HUES48 (cell line): ENCODE measurements at regions not wholly inside any gene's neighbourhood (a gene's known extent, or its start where the extent isn't known, plus 50 kb on each side); places are given as distances from the start of the nearest gene placed in this dataset.

Experiments
- H3K27ac ChIP-seq: one replicate; pipeline ENCODE4 v1.7.0; 2013; ENCODE audit warnings: low read depth, low read length, inconsistent platforms
- H3K27me3 ChIP-seq: 2 replicates; pipeline ENCODE4 v1.6.1; 2013; ENCODE audit warnings: mild to moderate bottlenecking, low read length; ENCODE audit not compliant: control insufficient read depth, insufficient read depth
- H3K36me3 ChIP-seq: 2 replicates; pipeline ENCODE4 v1.6.1; 2013; ENCODE audit warnings: low read length; ENCODE audit not compliant: control insufficient read depth, insufficient read depth
- H3K4me1 ChIP-seq: 2 replicates; pipeline ENCODE4 v1.6.1; 2013; ENCODE audit warnings: mild to moderate bottlenecking, low read length; ENCODE audit not compliant: control insufficient read depth, insufficient read depth
- H3K4me3 ChIP-seq: 2 replicates; pipeline ENCODE4 v1.5.1; 2013; ENCODE audit warnings: mild to moderate bottlenecking, low read depth, low read length
- H3K9ac ChIP-seq: 2 replicates; pipeline ENCODE4 v1.6.1; 2013; ENCODE audit warnings: mild to moderate bottlenecking, low read depth, low read length, moderate library complexity
- H3K9me3 ChIP-seq: 2 replicates; pipeline ENCODE4 v1.6.1; 2013; ENCODE audit warnings: low read length; ENCODE audit not compliant: control insufficient read depth, insufficient read depth

GRCh38 chr6:79307321-79308036 is 73.0 kb upstream of the HMGN3 start:
- no peak overlapping the region for H3K27ac ChIP-seq

DNA sequence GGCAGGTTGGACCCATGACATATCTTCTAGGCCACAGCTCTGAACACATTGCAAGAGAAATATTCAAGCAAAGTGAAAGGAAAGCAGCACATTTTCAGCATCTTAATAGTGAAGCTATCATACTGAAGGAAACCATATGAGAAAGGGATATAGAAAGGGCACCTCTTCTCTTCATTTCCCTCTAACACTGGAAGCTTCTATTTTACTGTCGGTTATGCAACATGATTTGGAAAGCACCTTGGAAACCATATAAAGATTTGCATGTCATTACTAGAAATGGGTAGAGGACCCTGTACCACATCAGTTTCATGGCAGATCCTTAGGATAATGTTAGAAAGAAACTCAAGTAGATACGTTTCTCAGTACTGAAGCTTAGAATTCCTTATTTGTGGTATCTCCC is 70.5 kb upstream of the HMGN3 start:
- Histone ChIP-seq H3K27me3 (no peaks in the 10 kb centered on the region), H3K27ac (no peak overlapping the region), H3K4me3 (no peak overlapping the region), H3K4me1 (peaks cover 4% of the 10 kb centered on the region; the same call in 1 of the 2 replicates), H3K9me3 (no peaks in the 10 kb centered on the region), H3K9ac (no peak overlapping the region), H3K36me3 (no peaks in the 10 kb centered on the region)

More at GRCh38 chr6:79307321-79308036, 73.0 kb upstream of the HMGN3 start:
- Histone ChIP-seq H3K36me3 (no peaks in the 10 kb centered on the region), H3K9me3 (no peaks in the 10 kb centered on the region), H3K9ac (no peak overlapping the region), H3K27me3 (no peaks in the 10 kb centered on the region), H3K4me1 (no peaks in the 10 kb centered on the region), H3K4me3 (no peak overlapping the region)

- H3K27me3 ChIP-seq = no peaks in the 10 kb centered on the region
- H3K9ac ChIP-seq = no peak overlapping the region
- no peak overlapping the region for H3K27ac ChIP-seq
- H3K9me3 ChIP-seq = no peaks in the 10 kb centered on the region
- H3K4me1 ChIP-seq = peaks cover 8% of the 10 kb centered on the region; the same call in 1 of the 2 replicates
- no peak overlapping the region for H3K4me3 ChIP-seq
- no peaks in the 10 kb centered on the region for H3K36me3 ChIP-seq
Measured at GRCh38 chr6:79302341-79302740, 67.9 kb upstream of the HMGN3 start.

GRCh38 chr6:79301290-79301689 is 66.8 kb upstream of the HMGN3 start:
- Histone ChIP-seq H3K36me3 (no peaks in the 10 kb centered on the region), H3K9ac (no peak overlapping the region), H3K27ac (no peak overlapping the region), H3K9me3 (no peaks in the 10 kb centered on the region), H3K4me3 (no peak overlapping the region), H3K27me3 (no peaks in the 10 kb centered on the region), H3K4me1 (peaks cover 8% of the 10 kb centered on the region; the same call in 1 of the 2 replicates)

DNA sequence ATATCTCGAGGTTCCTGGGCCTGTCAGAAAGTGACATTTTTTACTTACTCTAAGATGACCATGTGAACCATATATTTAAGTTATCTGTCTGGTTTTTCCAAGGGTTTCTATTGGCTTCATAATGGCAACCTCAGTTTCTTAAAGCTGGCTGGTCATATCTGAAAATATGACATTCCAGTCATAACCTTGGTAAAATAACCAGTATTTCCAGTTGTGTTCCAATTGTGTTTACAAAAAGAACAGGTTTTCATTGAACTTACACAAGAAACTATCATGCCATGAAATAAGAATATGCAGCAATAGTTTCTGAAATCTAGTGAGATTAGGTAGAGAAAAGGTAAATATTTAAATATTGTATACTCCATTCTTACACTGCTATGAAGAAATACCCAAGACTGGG is 61.7 kb upstream of the HMGN3 start:
- Histone ChIP-seq H3K27ac (no peak overlapping the region), H3K9me3 (no peaks in the 10 kb centered on the region; the same call in 1 of the 2 replicates), H3K9ac (no peak overlapping the region), H3K4me3 (no peak overlapping the region), H3K27me3 (no peaks in the 10 kb centered on the region), H3K36me3 (no peaks in the 10 kb centered on the region), H3K4me1 (peaks cover 3% of the 10 kb centered on the region; the same call in 1 of the 2 replicates)
